Astrocyte of the spinal cord (primary cell): ENCODE measurements at regions not wholly inside any gene's neighbourhood (a gene's known extent, or its start where the extent isn't known, plus 50 kb on each side); places are given as distances from the start of the nearest gene placed in this dataset.

ENCODE experiments used
- DNase-seq: peaks from one replicate; pipeline ENCODE4 v3.0.0; 2011; ENCODE audit warnings: low read depth, low spot score
- H3K4me3 ChIP-seq: 2 replicates; pipeline ENCODE4 v1.5.1; 2011; ENCODE audit warnings: low read depth, mild to moderate bottlenecking, low read length, moderate library complexity
- in situ Hi-C: cut with HindIII; loops from 2 replicates; pipeline ENCODE4 v1.10.0; 2017; ENCODE audit warnings: low sequenced_read_pairs
- TF ChIP-seq, protein P1 (sequence below): IDR thresholded peaks from 2 replicates; pipeline ENCODE4 v1.5.1; 2012; ENCODE audit warnings: low read depth, mild to moderate bottlenecking, low read length, inconsistent platforms

DNA sequence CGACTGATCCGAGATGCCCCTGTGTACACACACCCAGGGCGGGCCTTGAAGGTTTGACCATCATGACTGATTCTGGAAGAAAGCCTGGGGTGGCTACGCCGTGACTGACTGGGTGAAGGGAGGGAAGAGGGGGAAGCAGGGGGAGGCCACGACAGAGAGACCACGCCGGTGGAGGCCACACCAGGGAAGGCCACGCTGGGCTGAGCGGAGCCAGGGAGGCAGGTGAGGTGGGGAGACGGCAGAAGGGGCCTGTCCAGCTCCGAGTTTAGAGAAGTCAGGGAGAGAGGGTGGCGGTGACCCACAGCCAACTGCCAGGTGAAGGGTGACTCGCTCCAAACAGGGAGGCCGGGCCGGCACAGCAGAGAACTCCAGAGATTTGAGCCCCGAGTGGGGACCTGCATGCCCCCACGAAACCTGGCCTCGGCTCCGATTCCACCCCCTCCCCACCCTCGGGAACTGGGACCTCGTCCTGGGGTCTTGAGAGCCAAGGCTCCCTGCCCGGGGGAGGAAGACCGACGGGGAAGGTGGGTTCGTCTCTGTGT lies 102.6 kb downstream of the PTPRS start:
- no peak for DNase-seq
- in situ Hi-C loops: no loop called here
- TF ChIP-seq, protein P1, sequence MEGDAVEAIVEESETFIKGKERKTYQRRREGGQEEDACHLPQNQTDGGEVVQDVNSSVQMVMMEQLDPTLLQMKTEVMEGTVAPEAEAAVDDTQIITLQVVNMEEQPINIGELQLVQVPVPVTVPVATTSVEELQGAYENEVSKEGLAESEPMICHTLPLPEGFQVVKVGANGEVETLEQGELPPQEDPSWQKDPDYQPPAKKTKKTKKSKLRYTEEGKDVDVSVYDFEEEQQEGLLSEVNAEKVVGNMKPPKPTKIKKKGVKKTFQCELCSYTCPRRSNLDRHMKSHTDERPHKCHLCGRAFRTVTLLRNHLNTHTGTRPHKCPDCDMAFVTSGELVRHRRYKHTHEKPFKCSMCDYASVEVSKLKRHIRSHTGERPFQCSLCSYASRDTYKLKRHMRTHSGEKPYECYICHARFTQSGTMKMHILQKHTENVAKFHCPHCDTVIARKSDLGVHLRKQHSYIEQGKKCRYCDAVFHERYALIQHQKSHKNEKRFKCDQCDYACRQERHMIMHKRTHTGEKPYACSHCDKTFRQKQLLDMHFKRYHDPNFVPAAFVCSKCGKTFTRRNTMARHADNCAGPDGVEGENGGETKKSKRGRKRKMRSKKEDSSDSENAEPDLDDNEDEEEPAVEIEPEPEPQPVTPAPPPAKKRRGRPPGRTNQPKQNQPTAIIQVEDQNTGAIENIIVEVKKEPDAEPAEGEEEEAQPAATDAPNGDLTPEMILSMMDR: no peak
- H3K4me3 ChIP-seq: no peak overlapping the region

DNA sequence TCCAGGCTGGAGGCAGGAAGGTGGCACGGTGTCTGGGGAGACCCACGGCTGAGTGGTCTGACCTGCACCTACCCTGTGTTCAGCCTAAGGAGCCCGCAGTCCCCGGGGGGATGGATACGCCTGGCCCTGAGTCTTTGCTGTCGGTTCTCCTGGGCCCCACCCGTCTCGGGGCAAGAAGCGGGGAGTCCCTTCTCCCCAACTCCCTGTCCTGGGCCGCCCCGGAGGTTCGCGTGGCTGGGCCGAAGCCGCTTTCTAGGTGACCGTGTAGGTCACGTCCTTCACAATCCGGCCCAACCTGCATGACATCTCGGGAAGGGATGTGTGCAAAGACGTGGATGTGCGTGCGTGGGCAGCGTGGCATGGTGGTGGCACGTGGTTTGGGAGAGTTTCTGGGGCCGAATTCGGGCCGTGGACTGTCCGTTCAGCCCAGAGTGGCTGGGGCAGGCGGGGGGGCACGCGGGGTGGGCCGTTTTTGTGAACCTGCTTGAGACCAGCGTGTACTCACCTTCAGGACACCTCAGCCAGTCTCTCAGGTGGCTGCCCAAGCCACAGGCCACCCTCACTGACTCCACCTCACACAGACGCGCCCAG lies 103.3 kb downstream of the PTPRS start:
- TF ChIP-seq, protein P1: no peak
- H3K4me3 ChIP-seq: no peak overlapping the region
- DNase-seq: no peak
- in situ Hi-C loops: no loop called here

DNA sequence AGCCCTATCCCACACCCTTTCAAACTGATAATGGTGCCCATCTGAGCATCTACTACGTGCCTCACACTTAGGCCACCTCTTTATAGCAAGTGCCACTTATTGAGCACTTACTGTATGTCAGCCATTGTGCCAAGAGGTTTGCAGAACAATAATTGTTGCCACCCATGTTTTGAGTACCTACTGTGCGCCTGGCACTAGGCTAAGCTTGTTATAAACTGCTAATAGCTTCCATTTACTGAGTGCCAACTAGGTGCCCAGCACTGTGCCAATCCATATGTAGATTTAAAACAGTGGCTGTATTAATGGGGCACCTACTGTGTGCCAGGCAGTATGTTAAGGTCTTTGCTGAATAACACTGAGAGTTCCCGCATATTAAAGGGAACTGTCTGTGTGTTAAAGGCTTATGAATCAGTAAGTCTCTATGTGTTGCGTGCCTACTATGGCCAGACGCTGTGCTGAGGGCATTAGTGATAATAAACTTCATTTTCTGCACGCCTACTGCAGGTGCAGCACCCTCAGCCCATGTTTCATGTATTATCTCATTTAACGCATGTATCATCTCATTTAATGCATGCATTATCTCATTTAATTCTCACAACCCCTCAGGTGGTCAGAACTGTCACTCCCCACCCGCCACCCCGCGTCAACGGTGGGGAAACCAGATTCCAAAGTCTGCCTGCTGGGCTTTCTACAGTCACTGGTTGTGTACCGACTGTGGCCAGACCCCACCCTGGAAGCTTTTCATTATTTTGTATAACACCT lies 105.0 kb downstream of the PTPRS start:
- TF ChIP-seq, protein P1: no peak
- DNase-seq: no peak
- H3K4me3 ChIP-seq: no peak overlapping the region
- in situ Hi-C loops: no loop called here

DNA sequence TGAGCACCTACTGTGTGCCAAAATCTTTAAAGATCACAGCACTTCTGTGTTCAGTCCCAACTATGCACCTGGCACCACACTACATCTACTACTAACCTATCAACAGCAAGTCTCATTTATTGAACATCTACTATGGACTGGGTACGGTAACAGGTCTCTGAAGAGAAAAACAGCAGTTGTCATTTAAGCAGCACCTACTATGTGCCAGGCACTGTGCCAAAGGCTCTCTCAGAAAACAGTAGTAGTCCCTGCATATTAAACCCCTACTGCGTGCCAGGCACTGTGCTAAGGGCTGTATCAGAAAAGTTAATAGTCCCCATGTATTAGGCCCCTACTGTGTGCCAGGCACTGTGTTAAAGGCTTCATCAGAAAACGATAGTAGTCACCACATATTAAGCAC lies 106.2 kb downstream of the PTPRS start:
- in situ Hi-C loops: no loop called here
- no peak for DNase-seq
- TF ChIP-seq, protein P1: no peak
- no peak overlapping the region for H3K4me3 ChIP-seq

DNA sequence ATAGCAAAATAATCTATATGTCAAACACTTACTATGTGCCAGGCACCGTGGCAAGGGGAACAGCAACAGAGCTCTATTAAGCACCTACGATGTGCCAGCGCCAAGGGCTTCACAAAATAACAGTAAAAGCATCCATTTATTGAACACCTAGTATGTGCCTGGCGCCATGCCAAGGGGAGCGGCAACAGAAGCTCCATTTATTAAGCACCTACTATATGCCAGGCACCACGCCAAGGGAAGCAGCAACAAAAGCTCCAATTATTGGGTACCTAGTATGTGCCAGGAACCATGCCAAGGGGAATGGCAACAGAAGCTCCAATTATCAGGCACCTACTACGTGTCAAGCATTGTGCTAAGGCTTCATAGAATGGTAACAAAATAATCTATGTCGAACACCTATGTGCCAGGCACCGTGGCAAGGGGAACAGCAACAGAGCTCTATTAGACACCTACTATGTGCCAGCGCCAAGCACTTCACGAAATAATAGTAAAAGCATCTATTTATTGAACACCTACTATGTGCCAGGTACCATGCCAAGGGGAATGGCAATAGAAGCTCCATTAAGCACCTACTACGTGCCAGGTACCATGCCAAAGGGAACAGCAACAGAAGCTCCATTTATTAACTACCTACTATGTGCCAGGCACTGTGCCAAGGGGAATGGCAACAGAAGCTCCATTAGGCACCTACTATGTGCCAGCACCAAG lies 107.7 kb downstream of the PTPRS start:
- H3K4me3 ChIP-seq: no peak overlapping the region
- TF ChIP-seq, protein P1: no peak
- in situ Hi-C loops: no loop called here
- DNase-seq: no peak

DNA sequence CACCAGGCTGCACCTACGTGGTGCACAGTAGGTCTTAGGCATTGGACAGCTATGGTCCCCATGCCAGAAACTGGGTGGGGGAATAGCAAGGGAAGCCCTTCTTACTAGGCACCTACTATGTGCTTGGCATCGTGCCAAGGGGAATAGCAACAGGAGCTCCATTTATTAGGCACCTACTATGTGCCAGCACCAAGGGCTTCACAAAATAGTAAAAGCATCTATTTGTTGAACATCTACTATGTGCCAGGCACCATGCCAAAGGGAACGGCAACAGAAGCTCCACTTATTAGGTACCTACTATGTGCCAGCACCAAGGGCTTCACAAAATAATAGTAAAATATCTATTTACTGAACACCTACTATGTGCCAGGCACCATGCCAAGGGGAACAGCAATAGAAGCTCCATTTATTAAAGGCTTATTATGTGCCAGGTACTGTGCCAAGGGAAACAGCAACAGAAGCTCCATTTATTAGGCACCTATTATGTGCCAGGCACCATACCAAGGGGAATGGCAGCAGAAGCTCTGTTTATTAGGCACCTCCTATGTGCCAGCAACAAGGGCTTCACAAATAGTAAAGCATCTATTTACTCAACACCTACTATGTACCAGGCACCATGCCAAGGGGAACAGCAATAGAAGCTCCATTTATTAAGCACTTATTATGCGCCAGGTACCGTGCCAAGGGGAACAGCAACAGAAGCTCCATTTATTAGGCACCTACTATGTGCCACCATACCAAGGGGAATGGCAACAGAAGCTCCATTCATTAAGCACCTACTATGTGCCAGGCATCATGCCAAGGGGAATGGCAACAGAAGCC lies 108.5 kb downstream of the PTPRS start:
- peak; percentile 10 for DNase-seq
- TF ChIP-seq, protein P1: no peak
- in situ Hi-C loops: no loop called here
- H3K4me3 ChIP-seq: no peak overlapping the region
